ENCODE measurements at regions not wholly inside any gene's neighbourhood (a gene's known extent, or its start where the extent isn't known, plus 50 kb on each side); places are given as distances from the start of the nearest gene placed in this dataset.

DNA sequence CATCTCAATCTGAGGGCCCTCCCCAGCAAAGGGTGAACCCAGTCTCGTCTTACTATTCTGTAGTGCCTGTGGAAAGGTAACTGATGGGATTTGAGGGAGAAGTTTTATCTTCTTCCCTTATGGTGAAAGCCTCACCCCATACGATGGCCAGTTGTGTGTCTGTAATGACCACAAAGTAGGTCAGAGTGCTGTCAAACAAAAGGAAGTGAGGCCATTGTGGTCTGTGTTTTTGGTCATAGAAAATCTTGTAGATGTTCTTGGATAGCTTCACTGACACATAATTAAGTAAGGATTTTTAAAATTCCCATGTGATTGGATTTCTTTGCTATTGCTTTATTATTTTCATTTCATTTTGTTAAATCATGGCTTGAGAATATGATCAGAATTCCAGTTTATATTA lies 505.1 kb upstream of the KLF4 start:
- Mint-ChIP-seq H3K4me1 (ENCODE audit: low read depth) (peaks cover 3% of the 10 kb centered on the region), H3K9me3 (ENCODE audit: low read depth) (no peaks in the 10 kb centered on the region), H3K27ac (no peak overlapping the region), H3K27me3 (peaks cover 71% of the 10 kb centered on the region), H3K36me3 (ENCODE audit: insufficient read depth) (no peaks in the 10 kb centered on the region), H3K4me3 (ENCODE audit: low read depth) (no peak overlapping the region)
- DNase-seq (ENCODE audit: low spot score, unreplicated experiment) = no peak
- TF ChIP-seq, protein P1, sequence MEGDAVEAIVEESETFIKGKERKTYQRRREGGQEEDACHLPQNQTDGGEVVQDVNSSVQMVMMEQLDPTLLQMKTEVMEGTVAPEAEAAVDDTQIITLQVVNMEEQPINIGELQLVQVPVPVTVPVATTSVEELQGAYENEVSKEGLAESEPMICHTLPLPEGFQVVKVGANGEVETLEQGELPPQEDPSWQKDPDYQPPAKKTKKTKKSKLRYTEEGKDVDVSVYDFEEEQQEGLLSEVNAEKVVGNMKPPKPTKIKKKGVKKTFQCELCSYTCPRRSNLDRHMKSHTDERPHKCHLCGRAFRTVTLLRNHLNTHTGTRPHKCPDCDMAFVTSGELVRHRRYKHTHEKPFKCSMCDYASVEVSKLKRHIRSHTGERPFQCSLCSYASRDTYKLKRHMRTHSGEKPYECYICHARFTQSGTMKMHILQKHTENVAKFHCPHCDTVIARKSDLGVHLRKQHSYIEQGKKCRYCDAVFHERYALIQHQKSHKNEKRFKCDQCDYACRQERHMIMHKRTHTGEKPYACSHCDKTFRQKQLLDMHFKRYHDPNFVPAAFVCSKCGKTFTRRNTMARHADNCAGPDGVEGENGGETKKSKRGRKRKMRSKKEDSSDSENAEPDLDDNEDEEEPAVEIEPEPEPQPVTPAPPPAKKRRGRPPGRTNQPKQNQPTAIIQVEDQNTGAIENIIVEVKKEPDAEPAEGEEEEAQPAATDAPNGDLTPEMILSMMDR (IDR thresholded peaks at IDR 0.05; ENCODE audit: unreplicated experiment) = no peak

DNA sequence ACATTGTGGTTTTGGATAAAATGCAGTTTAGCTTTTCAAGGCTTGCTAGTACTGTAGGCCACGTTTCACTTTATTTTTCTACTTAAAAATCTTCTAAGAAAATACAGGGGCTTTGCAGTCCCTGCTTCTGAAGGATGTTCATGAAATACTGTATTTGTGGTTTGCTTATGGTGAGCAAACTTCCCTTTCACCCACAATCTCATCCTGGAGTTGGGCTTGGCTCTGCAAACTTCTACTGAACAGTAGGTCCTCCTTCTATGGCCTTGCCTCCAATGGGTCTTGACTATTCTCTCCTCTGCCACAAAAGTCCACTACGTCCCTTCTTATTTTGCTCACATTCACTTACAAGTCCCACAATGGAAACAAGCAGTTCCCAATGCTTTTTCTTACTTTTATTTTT lies 502.7 kb upstream of the KLF4 start:
- Mint-ChIP-seq H3K4me3 (ENCODE audit: low read depth) (no peak overlapping the region), H3K4me1 (ENCODE audit: low read depth) (no peaks in the 10 kb centered on the region), H3K27me3 (peaks cover 74% of the 10 kb centered on the region), H3K9me3 (ENCODE audit: low read depth) (no peaks in the 10 kb centered on the region), H3K27ac (no peak overlapping the region), H3K36me3 (ENCODE audit: insufficient read depth) (no peaks in the 10 kb centered on the region)
- DNase-seq (ENCODE audit: low spot score, unreplicated experiment) = no peak
- TF ChIP-seq, protein P1 (IDR thresholded peaks at IDR 0.05; ENCODE audit: unreplicated experiment) = no peak

DNA sequence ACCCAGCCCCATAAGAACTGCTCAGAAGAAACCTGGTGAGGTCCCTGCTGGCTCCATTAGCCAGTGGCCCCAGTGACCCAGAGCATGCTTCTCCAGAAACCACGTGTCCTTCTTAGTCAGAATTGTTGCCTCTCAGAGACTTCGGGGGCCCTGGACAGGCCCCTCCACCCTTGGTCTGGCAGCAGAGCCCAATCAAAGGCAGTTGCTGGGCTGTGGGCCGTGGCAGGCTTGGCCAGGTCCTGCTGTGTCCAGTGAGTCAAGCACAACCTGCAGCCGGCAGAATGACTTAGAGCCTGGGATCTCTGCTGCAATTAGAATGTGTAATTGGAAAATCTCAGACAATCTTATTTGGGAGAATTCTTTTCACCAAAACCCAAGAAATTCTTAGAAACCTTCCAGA lies 502.0 kb upstream of the KLF4 start:
- TF ChIP-seq, protein P1 (IDR thresholded peaks at IDR 0.05; ENCODE audit: unreplicated experiment) = no peak
- DNase-seq (ENCODE audit: low spot score, unreplicated experiment) = no peak
- H3K4me3 Mint-ChIP-seq (ENCODE audit: low read depth) = no peak overlapping the region
- no peaks in the 10 kb centered on the region for H3K36me3 Mint-ChIP-seq (ENCODE audit: insufficient read depth)
- no peaks in the 10 kb centered on the region for H3K9me3 Mint-ChIP-seq (ENCODE audit: low read depth)
- no peaks in the 10 kb centered on the region for H3K4me1 Mint-ChIP-seq (ENCODE audit: low read depth)
- peaks cover 74% of the 10 kb centered on the region for H3K27me3 Mint-ChIP-seq
- H3K27ac Mint-ChIP-seq = no peak overlapping the region

DNA sequence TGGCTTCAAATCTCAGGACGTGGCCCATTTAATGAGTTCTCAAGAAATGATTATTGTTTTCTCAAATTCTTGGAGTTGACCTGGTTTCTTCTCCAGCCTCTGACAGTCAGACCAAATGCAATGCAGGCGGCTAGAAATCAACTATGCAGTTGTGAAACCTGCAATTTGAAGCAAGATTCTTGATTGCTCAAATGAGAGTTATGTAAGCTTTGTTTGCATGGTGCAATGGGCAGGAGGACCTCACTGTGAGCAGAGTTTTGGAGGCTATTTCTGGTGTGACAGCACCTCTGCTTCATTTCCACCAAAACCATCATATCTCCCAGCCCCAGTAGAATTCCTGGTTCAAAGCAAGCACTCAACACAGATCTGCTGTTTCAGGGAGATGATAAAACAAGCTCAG lies 500.0 kb upstream of the KLF4 start:
- H3K9me3 Mint-ChIP-seq (ENCODE audit: low read depth) = no peaks in the 10 kb centered on the region
- TF ChIP-seq, protein P1 (IDR thresholded peaks at IDR 0.05; ENCODE audit: unreplicated experiment) = no peak
- no peak overlapping the region for H3K4me3 Mint-ChIP-seq (ENCODE audit: low read depth)
- DNase-seq (ENCODE audit: low spot score, unreplicated experiment) = no peak
- no peak overlapping the region for H3K27ac Mint-ChIP-seq
- H3K27me3 Mint-ChIP-seq = peaks cover 76% of the 10 kb centered on the region
- H3K36me3 Mint-ChIP-seq (ENCODE audit: insufficient read depth) = no peaks in the 10 kb centered on the region
- H3K4me1 Mint-ChIP-seq (ENCODE audit: low read depth) = no peaks in the 10 kb centered on the region

DNA sequence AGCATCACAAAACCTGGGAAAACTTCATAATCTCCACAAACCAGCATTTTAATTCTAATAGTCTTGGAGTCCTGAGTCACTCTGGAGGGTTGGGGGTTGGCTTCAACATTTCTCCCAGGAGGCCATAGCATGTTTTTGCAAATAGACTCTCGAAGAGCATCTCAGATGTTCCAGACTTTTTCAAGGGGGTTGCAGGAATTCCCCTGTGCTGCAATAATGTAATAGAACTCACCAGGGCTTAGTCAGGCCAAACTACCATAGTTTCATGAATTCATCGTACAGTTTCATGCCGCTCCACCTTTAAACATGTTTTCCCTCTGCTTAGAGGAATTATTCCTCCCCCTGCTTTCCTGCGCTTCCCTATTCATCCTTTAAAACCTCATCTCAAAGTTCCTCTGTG lies 499.5 kb upstream of the KLF4 start:
- H3K9me3 Mint-ChIP-seq (ENCODE audit: low read depth) = no peaks in the 10 kb centered on the region
- H3K27ac Mint-ChIP-seq = no peak overlapping the region
- no peaks in the 10 kb centered on the region for H3K36me3 Mint-ChIP-seq (ENCODE audit: insufficient read depth)
- TF ChIP-seq, protein P1 (IDR thresholded peaks at IDR 0.05; ENCODE audit: unreplicated experiment) = no peak
- DNase-seq (ENCODE audit: low spot score, unreplicated experiment) = no peak
- peaks cover 75% of the 10 kb centered on the region for H3K27me3 Mint-ChIP-seq
- H3K4me1 Mint-ChIP-seq (ENCODE audit: low read depth) = no peaks in the 10 kb centered on the region
- H3K4me3 Mint-ChIP-seq (ENCODE audit: low read depth) = no peak overlapping the region
